Keratinocyte (primary cell): ENCODE measurements at regions not wholly inside any gene's neighbourhood (a gene's known extent, or its start where the extent isn't known, plus 50 kb on each side); places are given as distances from the start of the nearest gene placed in this dataset.

Experiments
- DNase-seq: peaks from one replicate; pipeline ENCODE4 v3.0.0-alpha.2; 2011; ENCODE audit warnings: low read depth, missing footprints, low spot score
- FAIRE-seq: peaks from 2 replicates; lab custom pipeline; 2011; peaks lifted over from hg19 to GRCh38; lab: Jason Lieb, UNC
- H2AFZ ChIP-seq: 2 replicates; pipeline ENCODE4 v1.6.0; 2012; ENCODE audit warnings: low read length, control low read depth, inconsistent platforms; ENCODE audit not compliant: control insufficient read depth
- H3K27ac ChIP-seq: 2 replicates; pipeline ENCODE4 v1.5.1; 2011; ENCODE audit warnings: low read length; ENCODE audit not compliant: control insufficient read depth, insufficient read depth
- H3K27me3 ChIP-seq: 3 replicates; pipeline ENCODE4 v1.6.0; 2011; ENCODE audit warnings: low read length; ENCODE audit not compliant: control insufficient read depth, insufficient read depth; ENCODE audit errors: extremely low read depth
- H3K36me3 ChIP-seq, 2 experiments: 2 replicates in 1 of 2; 3 replicates in 1 of 2; pipeline ENCODE4 v1.5.1; 2011; ENCODE audit warnings: low read length in 2 of 2, mild to moderate bottlenecking in 1 of 2; ENCODE audit not compliant: control insufficient read depth in 2 of 2, insufficient read depth in 2 of 2; ENCODE audit errors: extremely low read depth in 1 of 2
- H3K4me1 ChIP-seq: 3 replicates; pipeline ENCODE4 v1.5.1; 2011; ENCODE audit warnings: low read length; ENCODE audit not compliant: control insufficient read depth, insufficient read depth; ENCODE audit errors: extremely low read depth
- H3K4me2 ChIP-seq: 3 replicates; pipeline ENCODE4 v1.6.0; 2011; ENCODE audit warnings: low read depth, low read length; ENCODE audit not compliant: control insufficient read depth, insufficient read depth; ENCODE audit errors: extremely low read depth
- H3K4me3 ChIP-seq, 3 experiments: fragments of 200-600 bp in 1 of 3; sonication (generic) in 1 of 3; 2 replicates in 2 of 3; 3 replicates in 1 of 3; pipeline ENCODE4 v1.5.1; 2011 to 2016; ENCODE audit warnings: low read length in 3 of 3, mild to moderate bottlenecking in 3 of 3, control low read depth in 2 of 3, inconsistent platforms in 1 of 3, low read depth in 1 of 3, mixed read lengths in 1 of 3, mixed run types in 1 of 3, moderate library complexity in 1 of 3; ENCODE audit not compliant: control insufficient read depth in 2 of 3, insufficient read depth in 2 of 3; ENCODE audit errors: extremely low read depth in 1 of 3
- H3K79me2 ChIP-seq: 2 replicates; pipeline ENCODE4 v1.6.0; 2012; ENCODE audit warnings: low read length; ENCODE audit not compliant: control insufficient read depth, insufficient read depth
- H3K9ac ChIP-seq: 3 replicates; pipeline ENCODE4 v1.6.0; 2011; ENCODE audit warnings: low read length; ENCODE audit not compliant: control insufficient read depth, insufficient read depth; ENCODE audit errors: extremely low read depth
- H3K9me1 ChIP-seq: 3 replicates; pipeline ENCODE4 v1.6.0; 2011; ENCODE audit warnings: low read length; ENCODE audit not compliant: control insufficient read depth, insufficient read depth; ENCODE audit errors: extremely low read depth
- H3K9me3 ChIP-seq: 2 replicates; pipeline ENCODE4 v1.5.1; 2012; ENCODE audit warnings: low read depth, low read length; ENCODE audit not compliant: control insufficient read depth
- H4K20me1 ChIP-seq: 3 replicates; pipeline ENCODE4 v1.6.0; 2011; ENCODE audit warnings: low read length; ENCODE audit not compliant: control insufficient read depth, insufficient read depth; ENCODE audit errors: extremely low read depth
- EZH2 ChIP-seq: IDR thresholded peaks from one replicate; pipeline ENCODE4 v1.6.1; 2012; ENCODE audit warnings: inconsistent platforms, mild to moderate bottlenecking, low read length, moderate library complexity
- dilution Hi-C: fragments of 300-500 bp; cut with MboI; formaldehyde crosslinking; loops from one replicate; pipeline ENCODE4 v1.7.0; 2020; ENCODE audit warnings: low sequenced_read_pairs; ENCODE audit not compliant: extremely low pct_ligation_motif_present
- TF ChIP-seq, protein P1 (sequence below), 3 experiments: IDR thresholded peaks in 1 of 3; conservative IDR thresholded peaks in 1 of 3; optimal IDR thresholded peaks in 1 of 3; 2 replicates in 2 of 3; 3 replicates in 1 of 3; pipeline versions ENCODE3 to v1.5.1; 2011; ENCODE audit warnings: low read length in 3 of 3, mild to moderate bottlenecking in 3 of 3, moderate library complexity in 2 of 3, control low read depth in 1 of 3, inconsistent platforms in 1 of 3; ENCODE audit not compliant: insufficient read depth in 2 of 3; ENCODE audit errors: extremely low read depth in 1 of 3

DNA sequence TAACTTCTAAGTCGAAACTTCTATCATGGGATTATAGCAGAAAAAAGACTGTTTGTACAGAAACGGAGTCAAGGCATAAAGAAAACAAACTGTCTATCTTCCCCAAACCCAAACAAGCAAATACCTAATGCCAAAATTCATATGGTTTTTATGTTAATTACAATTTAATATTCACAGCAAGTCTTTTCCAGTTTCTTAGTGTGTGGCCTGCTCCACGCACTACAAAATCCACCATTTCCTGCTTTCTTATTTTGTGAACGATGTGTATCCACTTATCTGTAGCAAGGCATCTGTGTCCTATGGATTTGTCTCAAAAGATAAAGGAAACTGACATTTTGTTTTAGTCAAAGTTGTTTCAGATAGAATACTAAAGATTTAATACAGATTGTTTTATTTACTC lies 588.0 kb upstream of the CCDC54 start:
- H3K4me3 ChIP-seq, result no peak overlapping the region
- FAIRE-seq (no peak), DNase-seq (no peak)
- no peaks in the 10 kb centered on the region for H3K79me2 ChIP-seq
- no peak overlapping the region for H3K9ac ChIP-seq
- no peaks in the 10 kb centered on the region for H3K9me3 ChIP-seq
- H3K4me2 ChIP-seq, result no peak overlapping the region
- no peaks in the 10 kb centered on the region for H3K9me1 ChIP-seq
- dilution Hi-C loops, result no loop called here
- no peaks in the 10 kb centered on the region for H3K4me1 ChIP-seq
- H3K36me3 ChIP-seq, result no peaks in the 10 kb centered on the region
- no peak for TF ChIP-seq EZH2
- TF ChIP-seq, protein P1, sequence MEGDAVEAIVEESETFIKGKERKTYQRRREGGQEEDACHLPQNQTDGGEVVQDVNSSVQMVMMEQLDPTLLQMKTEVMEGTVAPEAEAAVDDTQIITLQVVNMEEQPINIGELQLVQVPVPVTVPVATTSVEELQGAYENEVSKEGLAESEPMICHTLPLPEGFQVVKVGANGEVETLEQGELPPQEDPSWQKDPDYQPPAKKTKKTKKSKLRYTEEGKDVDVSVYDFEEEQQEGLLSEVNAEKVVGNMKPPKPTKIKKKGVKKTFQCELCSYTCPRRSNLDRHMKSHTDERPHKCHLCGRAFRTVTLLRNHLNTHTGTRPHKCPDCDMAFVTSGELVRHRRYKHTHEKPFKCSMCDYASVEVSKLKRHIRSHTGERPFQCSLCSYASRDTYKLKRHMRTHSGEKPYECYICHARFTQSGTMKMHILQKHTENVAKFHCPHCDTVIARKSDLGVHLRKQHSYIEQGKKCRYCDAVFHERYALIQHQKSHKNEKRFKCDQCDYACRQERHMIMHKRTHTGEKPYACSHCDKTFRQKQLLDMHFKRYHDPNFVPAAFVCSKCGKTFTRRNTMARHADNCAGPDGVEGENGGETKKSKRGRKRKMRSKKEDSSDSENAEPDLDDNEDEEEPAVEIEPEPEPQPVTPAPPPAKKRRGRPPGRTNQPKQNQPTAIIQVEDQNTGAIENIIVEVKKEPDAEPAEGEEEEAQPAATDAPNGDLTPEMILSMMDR (optimal IDR thresholded peaks at IDR 0.05 in 1 of 3, IDR thresholded peaks at IDR 0.05 in 1 of 3, conservative IDR thresholded peaks at IDR 0.05 in 1 of 3; ENCODE audit: extremely low read depth in 1 of 3, insufficient read depth in 2 of 3, low read length in 3 of 3), result no peak
- H3K27ac ChIP-seq, result no peak overlapping the region
- H4K20me1 ChIP-seq, result no peaks in the 10 kb centered on the region
- H3K27me3 ChIP-seq, result no peaks in the 10 kb centered on the region
- no peak overlapping the region for H2AFZ ChIP-seq

DNA sequence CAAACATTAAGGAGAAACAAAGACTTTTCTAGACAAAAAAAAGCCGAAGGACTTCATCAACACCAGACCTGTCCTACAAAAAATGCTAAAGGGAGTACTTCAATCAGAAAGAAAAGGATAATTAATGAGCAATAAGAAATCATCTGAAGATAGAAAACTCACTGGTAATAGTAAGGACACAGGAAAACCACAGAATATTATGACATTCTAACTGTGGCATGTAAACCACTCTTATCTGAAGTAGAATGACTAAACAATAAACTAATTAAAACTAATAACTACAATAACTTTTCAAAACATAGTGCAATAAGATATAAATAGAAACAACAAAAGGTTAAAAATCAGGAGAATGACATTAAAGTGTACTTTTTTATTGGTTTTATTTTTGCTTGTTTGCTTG lies 584.5 kb upstream of the CCDC54 start:
- Histone ChIP-seq H3K79me2 (no peaks in the 10 kb centered on the region), H2AFZ (no peak overlapping the region), H3K4me1 (no peaks in the 10 kb centered on the region), H3K4me3 (no peak overlapping the region), H3K36me3 (no peaks in the 10 kb centered on the region), H3K27me3 (no peaks in the 10 kb centered on the region), H4K20me1 (no peaks in the 10 kb centered on the region), H3K9me3 (no peaks in the 10 kb centered on the region), H3K4me2 (no peak overlapping the region), H3K9ac (no peak overlapping the region), H3K9me1 (no peaks in the 10 kb centered on the region), H3K27ac (no peak overlapping the region)
- TF ChIP-seq, protein P1 (optimal IDR thresholded peaks at IDR 0.05 in 1 of 3, IDR thresholded peaks at IDR 0.05 in 1 of 3, conservative IDR thresholded peaks at IDR 0.05 in 1 of 3; ENCODE audit: extremely low read depth in 1 of 3, insufficient read depth in 2 of 3, low read length in 3 of 3), result no peak
- no peak for TF ChIP-seq EZH2
- dilution Hi-C loops, result no loop called here
- FAIRE-seq (no peak), DNase-seq (no peak)
